ENCODE measurements at regions not wholly inside any gene's neighbourhood (a gene's known extent, or its start where the extent isn't known, plus 50 kb on each side); places are given as distances from the start of the nearest gene placed in this dataset.

DNA sequence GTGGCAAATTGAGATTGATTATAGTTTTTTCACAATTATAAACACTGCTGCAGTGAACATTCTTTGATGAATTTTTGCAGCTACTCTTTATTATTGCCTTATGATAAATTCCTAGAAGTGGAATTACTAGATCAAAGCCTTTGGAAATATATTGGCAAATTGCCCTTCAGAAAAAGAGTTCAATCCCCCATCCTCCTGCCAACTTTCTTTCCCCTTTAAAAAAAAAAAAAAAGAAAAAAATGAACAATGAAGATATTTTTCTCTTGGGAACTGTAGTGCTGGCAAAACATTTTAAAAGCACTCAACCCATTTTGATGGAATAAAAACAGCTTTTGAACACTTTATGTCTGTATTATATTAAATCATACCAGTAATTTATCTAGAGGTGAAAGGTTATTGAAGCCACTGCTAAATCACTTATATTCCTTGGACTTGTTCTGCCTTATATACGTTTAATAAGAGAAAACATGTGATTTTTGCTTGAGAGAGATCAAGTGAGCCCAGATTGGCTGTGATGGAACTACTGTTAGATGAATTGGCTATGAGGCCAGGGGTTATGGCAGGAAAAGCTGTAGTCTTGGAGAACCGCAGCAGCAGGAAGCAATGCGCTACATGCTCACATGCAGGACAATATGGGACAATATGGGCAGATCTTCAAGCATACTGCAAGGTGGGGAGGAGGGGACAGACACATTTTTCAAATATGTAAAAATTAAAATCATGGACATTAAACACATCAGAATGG is 212.8 kb upstream of the C2CD4B start:
- no peak for DNase-seq

DNA sequence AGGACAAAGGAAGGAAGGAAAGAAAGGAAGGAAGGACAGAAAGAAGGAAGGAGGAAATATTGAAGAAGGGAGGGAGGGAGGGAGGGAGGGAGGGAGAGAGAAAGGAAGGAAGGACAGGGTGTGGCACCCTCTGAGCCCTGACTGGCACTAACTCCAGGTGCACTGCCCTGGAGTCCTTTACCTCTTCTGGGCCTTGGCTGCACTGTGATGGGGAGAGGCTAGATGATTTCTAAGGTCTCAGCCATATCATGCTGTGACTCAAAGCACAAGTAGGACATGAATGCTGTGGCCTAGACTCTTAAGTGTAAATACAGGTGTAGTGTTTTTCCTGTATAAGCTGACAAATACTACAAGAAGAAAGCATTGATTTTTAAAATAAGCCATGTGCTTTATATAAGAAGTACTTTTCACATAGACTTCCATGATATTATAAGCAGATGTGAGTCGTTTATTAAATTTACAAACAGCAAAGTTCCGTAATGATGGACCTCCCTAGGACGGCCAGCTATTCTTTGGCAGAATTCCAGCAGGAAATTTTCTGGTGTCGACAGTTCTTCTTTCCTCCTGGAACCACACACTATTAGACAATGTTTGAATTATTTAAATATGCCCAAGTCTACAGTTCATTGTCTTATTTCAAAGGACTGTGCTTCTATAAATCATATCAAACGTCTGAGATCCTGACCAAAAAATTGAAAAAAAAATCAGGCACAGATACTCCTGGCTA is 213.8 kb upstream of the C2CD4B start:
- DNase-seq: no peak

- DNase-seq: no peak
Measured at GRCh38 chr15:62380011-62380410, 214.9 kb upstream of the C2CD4B start.

DNA sequence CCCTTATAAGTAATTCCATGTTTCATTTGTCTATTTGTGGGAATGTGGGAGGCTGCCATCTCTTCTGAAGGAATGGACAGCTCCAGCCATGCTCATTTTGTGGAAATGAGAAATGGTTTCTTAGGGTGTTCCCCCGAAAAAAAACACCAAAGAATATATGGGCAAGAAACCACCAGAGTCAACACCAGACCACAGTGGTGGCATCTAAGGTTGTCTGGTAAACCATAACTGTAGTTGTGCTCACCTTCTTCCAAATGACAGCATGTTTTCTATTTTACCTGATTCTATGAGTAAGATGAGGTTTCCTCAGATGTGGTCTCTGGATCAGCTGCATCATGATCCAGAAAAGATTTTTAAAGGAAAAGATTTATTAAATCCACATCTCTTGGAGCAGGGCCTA is 217.0 kb upstream of the C2CD4B start:
- DNase-seq: no peak

DNA sequence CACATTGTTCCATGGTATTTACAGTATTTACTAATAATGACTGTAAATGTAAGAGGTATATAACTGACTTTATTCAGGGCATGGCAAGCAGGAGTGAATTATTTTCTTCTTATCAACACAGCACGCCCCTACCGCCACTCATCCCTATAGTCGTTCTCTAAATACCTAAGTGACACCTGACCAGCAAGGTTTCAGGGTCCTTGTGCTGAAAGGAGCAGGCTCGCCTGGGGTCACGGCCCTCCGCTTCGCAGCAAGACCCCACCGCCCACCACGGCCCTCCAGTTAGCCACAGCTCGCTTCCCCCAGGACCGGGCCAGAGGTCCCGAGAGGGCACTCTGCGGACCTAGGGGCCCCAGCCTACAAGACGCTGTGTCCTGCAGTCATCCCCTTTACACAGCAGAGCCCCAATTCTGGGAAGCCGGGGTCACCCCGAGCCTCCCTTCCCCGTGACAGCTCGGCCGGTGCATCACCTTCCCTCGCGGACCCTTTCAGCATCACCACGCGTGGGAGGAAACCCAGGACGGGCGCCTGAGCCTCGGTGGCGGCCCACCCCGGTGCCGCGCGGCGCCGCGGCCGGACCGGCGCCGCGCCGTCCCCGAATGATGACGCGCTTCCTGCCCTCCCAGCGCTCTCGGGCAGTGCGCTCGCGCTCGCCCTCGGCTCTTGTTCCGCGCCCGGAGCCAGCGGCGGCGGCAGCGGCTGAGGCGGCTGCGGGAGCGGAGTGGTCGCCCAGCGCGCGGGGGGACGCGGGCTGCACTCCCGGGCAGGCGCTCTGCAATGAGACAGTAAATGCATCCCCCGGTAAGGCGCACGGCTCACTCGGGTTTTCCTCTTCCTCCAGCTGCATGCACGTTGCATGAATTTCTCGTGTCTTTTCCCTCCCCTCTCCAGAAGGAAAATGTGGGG is 225.1 kb upstream of the C2CD4B start, which contains the start of gene TLN2:
TLN2 (plus strand) TSS at position 666 of the 906 bp plus-strand sequence.
- DNase-seq: peak; percentile 37

DNA sequence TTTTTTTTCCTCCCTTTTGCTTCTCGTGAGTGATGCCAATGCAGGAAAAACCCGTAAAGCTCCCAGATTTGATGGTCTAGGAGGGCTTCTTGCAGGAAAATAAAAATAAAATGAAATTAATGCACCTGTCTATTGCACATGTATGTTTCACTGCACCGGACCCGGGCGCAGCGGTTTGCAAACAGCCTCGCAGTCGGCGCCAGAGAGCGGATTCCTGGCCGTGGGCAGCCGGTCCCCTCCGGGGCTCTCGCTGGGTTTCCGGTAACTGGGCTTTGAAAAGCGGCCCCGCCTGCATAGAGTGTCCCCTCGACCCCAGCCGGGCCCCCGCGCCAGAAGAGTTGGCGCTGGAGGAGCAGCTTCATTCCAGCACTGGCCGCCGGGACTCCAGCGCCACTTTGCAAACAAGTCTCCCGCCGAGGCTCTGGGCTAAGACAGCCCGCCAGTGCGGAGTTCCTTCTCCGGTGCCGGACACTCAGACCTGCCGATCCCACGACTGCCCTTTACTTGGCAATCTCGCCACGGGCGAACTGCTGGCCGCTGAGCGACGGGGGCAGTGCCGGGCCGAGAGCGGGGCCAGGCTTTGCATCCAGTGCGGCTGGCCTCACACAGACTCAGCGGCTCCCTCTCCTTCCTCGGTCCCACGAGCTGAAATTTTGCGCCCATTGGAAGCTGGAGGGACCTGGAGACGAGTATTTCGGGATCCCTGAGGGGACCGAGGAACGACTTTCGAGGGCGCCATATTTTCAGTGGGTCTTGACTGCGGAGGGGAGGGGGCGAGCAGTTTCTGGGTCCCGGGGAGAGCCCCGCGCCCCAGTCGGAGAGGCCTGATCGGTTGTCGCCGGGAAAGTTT is 225.9 kb upstream of the C2CD4B start:
- peak; percentile 2 for DNase-seq

DNA sequence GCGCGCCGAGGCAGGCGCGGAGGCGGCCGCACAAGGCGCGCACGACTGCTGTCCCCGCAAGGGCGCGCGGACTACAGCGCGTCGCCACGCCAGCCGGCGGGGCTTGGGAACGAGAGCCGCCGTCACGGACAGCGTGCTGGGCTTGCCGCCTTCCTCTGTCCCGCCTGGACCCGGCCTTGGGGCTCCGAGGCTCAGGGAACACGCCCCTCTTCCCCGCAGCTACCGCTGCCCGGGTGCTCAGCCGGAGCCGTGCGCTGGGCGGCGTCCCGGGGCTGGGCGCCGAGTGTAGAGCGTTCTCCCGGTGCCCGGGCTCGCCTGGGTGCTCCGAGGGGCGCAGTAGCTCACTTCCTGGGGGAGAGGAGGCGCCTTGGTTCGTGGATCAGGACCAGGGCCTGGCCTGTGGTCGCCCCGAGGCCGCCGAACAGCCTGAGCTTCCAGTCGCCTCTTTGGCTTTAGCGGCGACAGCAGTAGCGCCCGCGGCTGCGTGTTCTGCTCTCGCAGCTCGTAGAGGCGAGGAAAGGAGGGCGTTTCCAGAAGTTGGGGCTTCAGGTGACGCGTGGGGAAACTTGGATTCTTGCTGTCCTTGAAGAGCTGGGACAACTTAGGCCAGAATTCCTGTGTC is 226.7 kb upstream of the C2CD4B start:
- peak; percentile 8 for DNase-seq

DNA sequence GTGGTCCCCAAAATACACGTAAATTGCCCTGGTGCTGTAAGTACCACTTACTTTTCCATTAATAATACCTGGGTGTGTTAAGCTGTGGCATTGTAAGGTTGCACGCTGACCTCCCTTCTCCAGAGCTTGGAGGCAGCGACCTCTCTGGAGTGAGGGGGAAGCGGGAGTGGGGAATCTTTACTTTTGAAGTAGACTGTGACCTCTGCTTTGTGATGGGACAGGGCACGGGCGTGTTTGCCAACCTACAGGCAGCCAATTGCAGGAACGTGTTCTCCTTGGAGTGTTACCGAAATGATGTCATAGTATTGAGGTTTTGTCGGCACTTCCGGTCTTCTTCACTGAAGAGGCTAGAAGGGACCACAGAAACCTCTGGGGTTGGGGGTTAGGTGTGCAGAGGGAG is 227.3 kb upstream of the C2CD4B start:
- no peak for DNase-seq

GRCh38 chr15:62393196-62393595 is 228.1 kb upstream of the C2CD4B start:
- no peak for DNase-seq

- no peak for DNase-seq
Measured at GRCh38 chr15:62394079-62394478, 229.0 kb upstream of the C2CD4B start.

- no peak for DNase-seq
Measured at GRCh38 chr15:62400778-62401177, 235.7 kb upstream of the C2CD4B start.

GRCh38 chr15:62402687-62403086 is 237.6 kb upstream of the C2CD4B start:
- DNase-seq: no peak

- no peak for DNase-seq
Measured at GRCh38 chr15:62403164-62403809, 238.2 kb upstream of the C2CD4B start.

DNA sequence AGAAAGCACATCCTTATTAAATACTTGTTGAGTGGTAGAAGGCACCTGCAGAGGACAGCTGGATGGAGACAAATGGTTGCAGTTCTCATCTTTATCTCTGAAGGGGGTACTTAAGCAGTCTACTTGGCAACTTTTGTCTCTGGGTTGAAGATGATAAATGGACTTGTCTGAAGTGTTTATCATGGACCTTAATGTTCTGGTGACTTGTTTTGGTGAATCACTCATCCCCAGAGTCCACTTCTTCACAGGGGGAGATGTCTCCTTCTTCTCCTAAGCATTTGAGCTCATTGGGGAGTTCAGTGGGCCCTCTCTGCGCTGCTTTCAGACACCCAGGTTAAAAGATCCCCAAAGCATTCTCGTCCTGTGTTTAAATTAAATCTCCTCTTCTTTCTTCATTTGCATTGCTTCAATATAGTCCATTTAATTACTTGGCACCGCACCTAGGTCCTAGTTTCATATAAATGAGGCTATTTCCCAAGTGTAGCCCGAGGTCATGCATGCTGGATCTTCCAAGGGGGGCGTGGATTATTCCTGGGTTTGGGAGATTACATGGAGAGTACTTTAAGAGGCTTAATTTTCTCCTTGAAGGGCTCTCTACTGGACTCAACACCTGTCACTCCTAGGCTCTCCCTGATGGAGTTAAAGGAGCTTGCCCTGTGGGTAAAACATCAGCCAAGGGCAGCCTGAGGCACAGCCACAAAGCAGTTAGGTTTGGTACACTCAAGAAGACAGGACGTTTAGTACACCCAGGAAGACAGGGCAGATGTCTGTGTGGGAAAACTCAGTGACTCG is 239.3 kb upstream of the C2CD4B start:
- DNase-seq: no peak

DNA sequence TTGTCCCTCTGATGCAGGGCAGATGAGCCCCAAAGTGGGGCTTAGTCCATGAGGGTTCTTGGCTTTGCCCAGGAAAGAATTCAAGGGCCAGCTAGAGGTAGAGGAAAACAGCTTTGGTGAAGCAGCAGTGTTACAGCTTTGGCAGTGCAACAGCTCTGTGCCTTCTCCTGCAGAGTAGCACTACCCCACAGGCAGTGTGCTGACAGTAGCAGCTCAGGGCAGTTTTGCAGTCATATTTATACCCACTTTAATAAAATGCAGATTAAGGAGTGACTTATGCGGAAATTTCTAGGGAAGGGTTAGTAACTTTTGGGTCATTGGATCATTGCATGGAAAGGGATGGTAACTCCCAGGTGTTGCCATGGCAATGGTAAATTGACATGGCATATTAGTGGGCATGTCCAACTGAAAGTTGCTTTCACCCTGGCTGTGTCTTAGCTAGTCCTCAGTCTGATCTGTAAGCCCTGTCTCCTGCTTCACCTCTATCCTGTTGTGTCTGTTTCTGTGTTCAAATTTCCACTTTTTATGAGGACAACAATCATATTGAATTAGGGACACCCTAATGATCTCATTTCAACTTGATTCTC is 241.3 kb upstream of the C2CD4B start:
- no peak for DNase-seq

DNA sequence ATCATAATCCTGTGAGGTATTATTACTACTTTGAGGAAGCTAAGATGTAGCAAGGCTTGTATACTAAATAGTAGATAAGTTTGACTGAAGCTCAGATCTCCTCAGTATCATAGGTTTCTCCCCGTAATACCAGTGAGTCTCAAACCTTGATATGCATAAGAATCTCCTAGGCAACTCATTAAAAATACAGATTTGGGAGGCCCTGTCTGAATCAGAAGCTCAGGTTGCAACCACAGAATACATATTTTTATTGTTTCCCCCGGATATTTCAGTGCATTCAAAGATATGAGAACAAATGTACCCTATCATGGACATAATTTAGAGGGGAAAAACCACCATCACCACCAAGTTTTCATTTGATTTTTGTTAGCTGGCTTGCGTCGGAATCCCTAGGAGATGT is 242.1 kb upstream of the C2CD4B start:
- DNase-seq: no peak

GRCh38 chr15:62407962-62408361 is 242.9 kb upstream of the C2CD4B start:
- no peak for DNase-seq

DNA sequence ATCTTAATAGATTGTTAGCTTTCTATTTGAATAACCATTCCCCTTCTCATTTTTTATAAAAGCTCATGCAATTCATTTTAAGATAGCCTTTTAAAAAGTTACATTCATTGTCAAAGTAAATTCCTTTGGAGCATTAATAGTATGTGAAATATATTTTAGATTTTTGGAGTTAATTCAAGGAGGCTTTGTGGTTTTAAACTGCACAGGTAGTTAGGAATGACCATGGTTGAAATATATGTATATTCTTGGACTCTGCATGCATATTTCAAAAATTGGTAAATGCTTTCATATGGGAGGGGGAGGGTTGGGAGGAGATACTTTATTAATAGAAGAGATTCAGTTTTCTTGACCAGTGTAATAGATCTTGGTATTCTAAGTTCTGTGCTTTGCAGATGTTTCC is 244.4 kb upstream of the C2CD4B start:
- DNase-seq: no peak

DNA sequence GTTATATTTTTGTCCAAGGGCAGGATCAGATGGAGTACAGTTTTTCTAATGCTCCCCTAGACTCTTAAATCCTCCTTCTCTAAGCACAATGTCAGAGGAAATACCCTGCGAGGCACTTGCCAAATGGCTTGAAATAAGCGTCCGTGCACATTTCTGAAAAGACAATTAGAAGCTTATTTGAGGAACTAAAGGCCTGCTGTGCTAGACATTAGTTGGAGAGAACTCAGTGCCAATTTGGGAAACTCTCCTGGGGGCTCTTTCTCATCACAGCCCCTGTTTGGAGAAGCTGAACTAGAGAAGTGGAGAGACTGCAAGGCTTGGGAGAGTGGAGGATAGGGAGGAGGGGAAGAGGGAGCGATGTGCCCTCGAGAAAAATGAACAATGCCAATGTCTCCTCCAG is 247.6 kb upstream of the C2CD4B start:
- no peak for DNase-seq

GRCh38 chr15:62413153-62413552 is 248.1 kb upstream of the C2CD4B start:
- no peak for DNase-seq
